LNCaP clone FGC (cell line): ENCODE measurements at regions not wholly inside any gene's neighbourhood (a gene's known extent, or its start where the extent isn't known, plus 50 kb on each side); places are given as distances from the start of the nearest gene placed in this dataset.

Source experiments
- DNase-seq: peaks from one replicate; pipeline ENCODE4 v3.0.0-alpha.2; 2011; ENCODE audit warnings: low read depth
- H3K4me3 ChIP-seq: 2 replicates; pipeline ENCODE4 v1.5.1; 2011; ENCODE audit warnings: mild to moderate bottlenecking, low read depth, low read length, control low read depth
- CTCF ChIP-seq: IDR thresholded peaks from 2 replicates; pipeline ENCODE4 v1.5.1; 2012; ENCODE audit warnings: mild to moderate bottlenecking; ENCODE audit not compliant: control insufficient read depth, insufficient read depth; ENCODE audit errors: extremely low read depth

GRCh38 chr2:176642074-176642473 is 372.8 kb downstream of the MTX2 start:
- TF ChIP-seq CTCF = no peak
- H3K4me3 ChIP-seq = no peak overlapping the region
- DNase-seq = no peak

- DNase-seq = no peak
- H3K4me3 ChIP-seq = no peak overlapping the region
- TF ChIP-seq CTCF = no peak
Observed at GRCh38 chr2:176643646-176644045, 374.4 kb downstream of the MTX2 start.

GRCh38 chr2:176645494-176645893 is 376.3 kb downstream of the MTX2 start:
- no peak overlapping the region for H3K4me3 ChIP-seq
- no peak for DNase-seq
- no peak for TF ChIP-seq CTCF

- no peak for TF ChIP-seq CTCF
- no peak for DNase-seq
- no peak overlapping the region for H3K4me3 ChIP-seq
Observed at GRCh38 chr2:176646033-176646615, 376.9 kb downstream of the MTX2 start.

- TF ChIP-seq CTCF = no peak
- no peak for DNase-seq
- H3K4me3 ChIP-seq = no peak overlapping the region
Observed at GRCh38 chr2:176647325-176648165, 378.3 kb downstream of the MTX2 start.

GRCh38 chr2:176648700-176649297 is 379.6 kb downstream of the MTX2 start:
- no peak overlapping the region for H3K4me3 ChIP-seq
- no peak for DNase-seq
- TF ChIP-seq CTCF = no peak
